ENCODE measurements at regions not wholly inside any gene's neighbourhood (a gene's known extent, or its start where the extent isn't known, plus 50 kb on each side); places are given as distances from the start of the nearest gene placed in this dataset.

DNA sequence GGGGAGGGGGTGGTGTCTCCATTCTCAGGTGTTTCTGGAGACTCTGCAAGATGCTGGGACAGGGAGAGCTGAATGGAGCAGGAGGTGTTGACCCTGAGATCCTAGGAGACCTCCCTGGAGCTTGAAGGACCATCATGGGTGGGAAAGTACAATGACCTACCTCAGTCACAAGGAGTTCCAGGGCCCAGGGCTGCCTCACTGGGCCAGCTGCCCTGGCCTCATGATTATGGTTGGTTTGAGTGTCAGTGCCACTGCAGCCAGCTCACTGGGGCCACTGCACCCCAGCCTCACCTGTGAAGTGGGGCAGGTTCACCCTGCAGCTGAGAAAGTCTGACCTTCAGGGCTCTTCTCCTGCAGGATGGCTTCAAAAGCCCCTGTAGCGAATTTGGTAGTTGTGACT is 372.5 kb downstream of the IRX2 start:
- TF ChIP-seq, protein P1, sequence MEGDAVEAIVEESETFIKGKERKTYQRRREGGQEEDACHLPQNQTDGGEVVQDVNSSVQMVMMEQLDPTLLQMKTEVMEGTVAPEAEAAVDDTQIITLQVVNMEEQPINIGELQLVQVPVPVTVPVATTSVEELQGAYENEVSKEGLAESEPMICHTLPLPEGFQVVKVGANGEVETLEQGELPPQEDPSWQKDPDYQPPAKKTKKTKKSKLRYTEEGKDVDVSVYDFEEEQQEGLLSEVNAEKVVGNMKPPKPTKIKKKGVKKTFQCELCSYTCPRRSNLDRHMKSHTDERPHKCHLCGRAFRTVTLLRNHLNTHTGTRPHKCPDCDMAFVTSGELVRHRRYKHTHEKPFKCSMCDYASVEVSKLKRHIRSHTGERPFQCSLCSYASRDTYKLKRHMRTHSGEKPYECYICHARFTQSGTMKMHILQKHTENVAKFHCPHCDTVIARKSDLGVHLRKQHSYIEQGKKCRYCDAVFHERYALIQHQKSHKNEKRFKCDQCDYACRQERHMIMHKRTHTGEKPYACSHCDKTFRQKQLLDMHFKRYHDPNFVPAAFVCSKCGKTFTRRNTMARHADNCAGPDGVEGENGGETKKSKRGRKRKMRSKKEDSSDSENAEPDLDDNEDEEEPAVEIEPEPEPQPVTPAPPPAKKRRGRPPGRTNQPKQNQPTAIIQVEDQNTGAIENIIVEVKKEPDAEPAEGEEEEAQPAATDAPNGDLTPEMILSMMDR (IDR thresholded peaks at IDR 0.05) = no peak
- TF ChIP-seq ZFX (IDR thresholded peaks at IDR 0.05; ENCODE audit: borderline replicate concordance) = no peak
